Keratinocyte (primary cell): ENCODE measurements at regions not wholly inside any gene's neighbourhood (a gene's known extent, or its start where the extent isn't known, plus 50 kb on each side); places are given as distances from the start of the nearest gene placed in this dataset.

Experiments
- DNase-seq: peaks from one replicate; pipeline ENCODE4 v3.0.0-alpha.2; 2011; ENCODE audit warnings: low read depth, missing footprints, low spot score
- FAIRE-seq: peaks from 2 replicates; lab custom pipeline; 2011; peaks lifted over from hg19 to GRCh38; lab: Jason Lieb, UNC
- H2AFZ ChIP-seq: 2 replicates; pipeline ENCODE4 v1.6.0; 2012; ENCODE audit warnings: low read length, control low read depth, inconsistent platforms; ENCODE audit not compliant: control insufficient read depth
- H3K27ac ChIP-seq: 2 replicates; pipeline ENCODE4 v1.5.1; 2011; ENCODE audit warnings: low read length; ENCODE audit not compliant: control insufficient read depth, insufficient read depth
- H3K27me3 ChIP-seq: 3 replicates; pipeline ENCODE4 v1.6.0; 2011; ENCODE audit warnings: low read length; ENCODE audit not compliant: control insufficient read depth, insufficient read depth; ENCODE audit errors: extremely low read depth
- H3K36me3 ChIP-seq, 2 experiments: 2 replicates in 1 of 2; 3 replicates in 1 of 2; pipeline ENCODE4 v1.5.1; 2011; ENCODE audit warnings: low read length in 2 of 2, mild to moderate bottlenecking in 1 of 2; ENCODE audit not compliant: control insufficient read depth in 2 of 2, insufficient read depth in 2 of 2; ENCODE audit errors: extremely low read depth in 1 of 2
- H3K4me1 ChIP-seq: 3 replicates; pipeline ENCODE4 v1.5.1; 2011; ENCODE audit warnings: low read length; ENCODE audit not compliant: control insufficient read depth, insufficient read depth; ENCODE audit errors: extremely low read depth
- H3K4me2 ChIP-seq: 3 replicates; pipeline ENCODE4 v1.6.0; 2011; ENCODE audit warnings: low read depth, low read length; ENCODE audit not compliant: control insufficient read depth, insufficient read depth; ENCODE audit errors: extremely low read depth
- H3K4me3 ChIP-seq, 3 experiments: fragments of 200-600 bp in 1 of 3; sonication (generic) in 1 of 3; 2 replicates in 2 of 3; 3 replicates in 1 of 3; pipeline ENCODE4 v1.5.1; 2011 to 2016; ENCODE audit warnings: low read length in 3 of 3, mild to moderate bottlenecking in 3 of 3, control low read depth in 2 of 3, inconsistent platforms in 1 of 3, low read depth in 1 of 3, mixed read lengths in 1 of 3, mixed run types in 1 of 3, moderate library complexity in 1 of 3; ENCODE audit not compliant: control insufficient read depth in 2 of 3, insufficient read depth in 2 of 3; ENCODE audit errors: extremely low read depth in 1 of 3
- H3K79me2 ChIP-seq: 2 replicates; pipeline ENCODE4 v1.6.0; 2012; ENCODE audit warnings: low read length; ENCODE audit not compliant: control insufficient read depth, insufficient read depth
- H3K9ac ChIP-seq: 3 replicates; pipeline ENCODE4 v1.6.0; 2011; ENCODE audit warnings: low read length; ENCODE audit not compliant: control insufficient read depth, insufficient read depth; ENCODE audit errors: extremely low read depth
- H3K9me1 ChIP-seq: 3 replicates; pipeline ENCODE4 v1.6.0; 2011; ENCODE audit warnings: low read length; ENCODE audit not compliant: control insufficient read depth, insufficient read depth; ENCODE audit errors: extremely low read depth
- H3K9me3 ChIP-seq: 2 replicates; pipeline ENCODE4 v1.5.1; 2012; ENCODE audit warnings: low read depth, low read length; ENCODE audit not compliant: control insufficient read depth
- H4K20me1 ChIP-seq: 3 replicates; pipeline ENCODE4 v1.6.0; 2011; ENCODE audit warnings: low read length; ENCODE audit not compliant: control insufficient read depth, insufficient read depth; ENCODE audit errors: extremely low read depth
- CTCF ChIP-seq, 3 experiments: IDR thresholded peaks in 1 of 3; conservative IDR thresholded peaks in 1 of 3; optimal IDR thresholded peaks in 1 of 3; 2 replicates in 2 of 3; 3 replicates in 1 of 3; pipeline versions ENCODE3 to v1.5.1; 2011; ENCODE audit warnings: low read length in 3 of 3, mild to moderate bottlenecking in 3 of 3, moderate library complexity in 2 of 3, control low read depth in 1 of 3, inconsistent platforms in 1 of 3; ENCODE audit not compliant: insufficient read depth in 2 of 3; ENCODE audit errors: extremely low read depth in 1 of 3
- EZH2 ChIP-seq: IDR thresholded peaks from one replicate; pipeline ENCODE4 v1.6.1; 2012; ENCODE audit warnings: inconsistent platforms, mild to moderate bottlenecking, low read length, moderate library complexity
- dilution Hi-C: fragments of 300-500 bp; cut with MboI; formaldehyde crosslinking; loops from one replicate; pipeline ENCODE4 v1.7.0; 2020; ENCODE audit warnings: low sequenced_read_pairs; ENCODE audit not compliant: extremely low pct_ligation_motif_present

GRCh38 chr21:38965910-38966504 lies 160.3 kb downstream of the ETS2 start:
- H3K4me1 ChIP-seq: no peaks in the 10 kb centered on the region
- FAIRE-seq: no peak
- H3K27ac ChIP-seq: no peak overlapping the region
- no peak overlapping the region for H3K9ac ChIP-seq
- no peak for TF ChIP-seq CTCF (optimal IDR thresholded peaks at IDR 0.05 in 1 of 3, IDR thresholded peaks at IDR 0.05 in 1 of 3, conservative IDR thresholded peaks at IDR 0.05 in 1 of 3; ENCODE audit: extremely low read depth in 1 of 3, insufficient read depth in 2 of 3, low read length in 3 of 3)
- no peak for TF ChIP-seq EZH2
- H3K9me1 ChIP-seq: no peaks in the 10 kb centered on the region
- no peak overlapping the region for H3K4me3 ChIP-seq
- H4K20me1 ChIP-seq: no peaks in the 10 kb centered on the region
- H3K9me3 ChIP-seq: no peaks in the 10 kb centered on the region
- DNase-seq: no peak
- no peaks in the 10 kb centered on the region for H3K79me2 ChIP-seq
- no peaks in the 10 kb centered on the region for H3K27me3 ChIP-seq
- H3K36me3 ChIP-seq: no peaks in the 10 kb centered on the region
- H2AFZ ChIP-seq: no peak overlapping the region
- dilution Hi-C loops: no loop called here
- H3K4me2 ChIP-seq: no peak overlapping the region

- no peaks in the 10 kb centered on the region for H3K4me1 ChIP-seq
- no peaks in the 10 kb centered on the region for H3K36me3 ChIP-seq
- TF ChIP-seq CTCF (optimal IDR thresholded peaks at IDR 0.05 in 1 of 3, IDR thresholded peaks at IDR 0.05 in 1 of 3, conservative IDR thresholded peaks at IDR 0.05 in 1 of 3; ENCODE audit: extremely low read depth in 1 of 3, insufficient read depth in 2 of 3, low read length in 3 of 3): no peak
- TF ChIP-seq EZH2: no peak
- no peak overlapping the region for H2AFZ ChIP-seq
- H3K9me1 ChIP-seq: no peaks in the 10 kb centered on the region
- no peak overlapping the region for H3K27ac ChIP-seq
- H3K4me2 ChIP-seq: no peak overlapping the region
- no peaks in the 10 kb centered on the region for H3K79me2 ChIP-seq
- H3K27me3 ChIP-seq: no peaks in the 10 kb centered on the region
- DNase-seq: no peak
- no peak overlapping the region for H3K4me3 ChIP-seq
- FAIRE-seq: no peak
- H3K9ac ChIP-seq: no peak overlapping the region
- no peaks in the 10 kb centered on the region for H3K9me3 ChIP-seq
- H4K20me1 ChIP-seq: no peaks in the 10 kb centered on the region
- dilution Hi-C loops: no loop called here
Observed at GRCh38 chr21:38965241-38965640, 159.5 kb downstream of the ETS2 start.
